ENCODE measurements at regions not wholly inside any gene's neighbourhood (a gene's known extent, or its start where the extent isn't known, plus 50 kb on each side); places are given as distances from the start of the nearest gene placed in this dataset.
"Not testable (repeated sequence)": the region's sequence is repeated elsewhere in the genome, so short reads cannot be mapped to it uniquely, and the experiment has no call there.

GRCh38 chr1:4227986-4228385, 327.9 kb upstream of the C1orf174 start:
- no peak for DNase-seq

- no peak for DNase-seq
Observed at GRCh38 chr1:4253935-4254334, 353.9 kb upstream of the C1orf174 start.

- DNase-seq, result no peak
Observed at GRCh38 chr1:4256351-4256750, 356.3 kb upstream of the C1orf174 start.

GRCh38 chr1:4258146-4258777, 358.2 kb upstream of the C1orf174 start:
- DNase-seq, result not testable (repeated sequence)

- no peak for DNase-seq
Observed at GRCh38 chr1:4261327-4261726, 361.3 kb upstream of the C1orf174 start.

- DNase-seq, result no peak
Observed at GRCh38 chr1:4262665-4263064, 362.6 kb upstream of the C1orf174 start.

GRCh38 chr1:4263699-4264098, 363.6 kb upstream of the C1orf174 start:
- no peak for DNase-seq

GRCh38 chr1:4265836-4266235, 365.8 kb upstream of the C1orf174 start:
- DNase-seq, result no peak

GRCh38 chr1:4267381-4268261, 367.5 kb upstream of the C1orf174 start:
- no peak for DNase-seq

GRCh38 chr1:4268262-4268888, 368.3 kb upstream of the C1orf174 start:
- no peak for DNase-seq

GRCh38 chr1:4268889-4269284, 368.8 kb upstream of the C1orf174 start:
- no peak for DNase-seq

GRCh38 chr1:4269330-4269729, 369.3 kb upstream of the C1orf174 start:
- DNase-seq, result no peak

GRCh38 chr1:4269952-4270570, 370.0 kb upstream of the C1orf174 start:
- DNase-seq, result no peak

GRCh38 chr1:4270651-4271337, 370.7 kb upstream of the C1orf174 start:
- DNase-seq, result no peak

- no peak for DNase-seq
Observed at GRCh38 chr1:4271338-4271998, 371.4 kb upstream of the C1orf174 start.

GRCh38 chr1:4272568-4272967, 372.5 kb upstream of the C1orf174 start:
- DNase-seq, result no peak

GRCh38 chr1:4273243-4273642, 373.2 kb upstream of the C1orf174 start:
- no peak for DNase-seq

GRCh38 chr1:4273747-4274146, 373.7 kb upstream of the C1orf174 start:
- no peak for DNase-seq

GRCh38 chr1:4275083-4275482, 375.0 kb upstream of the C1orf174 start:
- DNase-seq, result no peak

GRCh38 chr1:4276238-4276637, 376.2 kb upstream of the C1orf174 start:
- DNase-seq, result no peak

GRCh38 chr1:4277598-4277997, 376.8 kb upstream of the AJAP1 start:
- no peak for DNase-seq

GRCh38 chr1:4284976-4285375, 369.4 kb upstream of the AJAP1 start:
- no peak for DNase-seq

Data from NCI-H187 treated with DMSO at 0.1 percent for 48 hours (cell line).